ENCODE measurements at regions not wholly inside any gene's neighbourhood (a gene's known extent, or its start where the extent isn't known, plus 50 kb on each side); places are given as distances from the start of the nearest gene placed in this dataset.

GRCh38 chr5:5009240-5009639, 130.9 kb upstream of the ADAMTS16 start:
- no peak for DNase-seq (ENCODE audit: low read depth)

- no peak for DNase-seq (ENCODE audit: low read depth)
Observed at GRCh38 chr5:5011151-5011550, 129.0 kb upstream of the ADAMTS16 start.

DNA sequence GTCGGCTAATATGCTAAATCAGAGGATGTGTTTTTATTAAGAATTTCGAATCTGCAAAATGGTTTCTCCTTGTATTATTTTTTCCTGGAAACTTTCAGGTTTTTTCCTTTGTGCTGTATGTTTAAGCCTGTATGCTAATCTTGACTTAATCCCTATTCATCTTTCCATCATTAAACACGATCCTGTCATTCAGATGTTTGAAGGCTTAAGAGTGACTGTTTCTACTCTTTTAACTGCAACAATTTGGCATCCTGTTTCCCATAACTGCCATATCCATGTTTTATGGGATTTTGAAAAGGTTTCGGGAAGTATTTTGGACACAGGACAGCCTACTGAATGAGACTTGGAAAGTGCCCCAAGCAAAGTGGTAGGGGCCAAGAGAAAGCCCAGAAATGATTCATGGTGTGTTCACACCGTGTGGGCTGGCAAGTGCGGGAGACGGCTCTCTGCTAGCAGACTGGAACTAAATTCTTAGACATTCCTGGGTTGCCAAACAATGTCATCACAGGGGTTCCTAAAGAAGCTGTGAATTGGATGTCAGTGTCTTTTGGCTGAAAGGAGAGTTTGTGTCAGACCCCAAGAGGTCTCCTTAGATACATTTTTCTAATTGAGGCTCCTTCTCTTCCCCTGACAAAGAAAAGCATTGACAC, 125.4 kb upstream of the ADAMTS16 start:
- DNase-seq (ENCODE audit: low read depth), result peak; percentile 84

- peak; percentile 90 for DNase-seq (ENCODE audit: low read depth)
Observed at GRCh38 chr5:5017827-5018577, 122.1 kb upstream of the ADAMTS16 start.

GRCh38 chr5:5018578-5018970, 121.6 kb upstream of the ADAMTS16 start:
- DNase-seq (ENCODE audit: low read depth), result peak; percentile 78

GRCh38 chr5:5021436-5021835, 118.7 kb upstream of the ADAMTS16 start:
- no peak for DNase-seq (ENCODE audit: low read depth)

DNA sequence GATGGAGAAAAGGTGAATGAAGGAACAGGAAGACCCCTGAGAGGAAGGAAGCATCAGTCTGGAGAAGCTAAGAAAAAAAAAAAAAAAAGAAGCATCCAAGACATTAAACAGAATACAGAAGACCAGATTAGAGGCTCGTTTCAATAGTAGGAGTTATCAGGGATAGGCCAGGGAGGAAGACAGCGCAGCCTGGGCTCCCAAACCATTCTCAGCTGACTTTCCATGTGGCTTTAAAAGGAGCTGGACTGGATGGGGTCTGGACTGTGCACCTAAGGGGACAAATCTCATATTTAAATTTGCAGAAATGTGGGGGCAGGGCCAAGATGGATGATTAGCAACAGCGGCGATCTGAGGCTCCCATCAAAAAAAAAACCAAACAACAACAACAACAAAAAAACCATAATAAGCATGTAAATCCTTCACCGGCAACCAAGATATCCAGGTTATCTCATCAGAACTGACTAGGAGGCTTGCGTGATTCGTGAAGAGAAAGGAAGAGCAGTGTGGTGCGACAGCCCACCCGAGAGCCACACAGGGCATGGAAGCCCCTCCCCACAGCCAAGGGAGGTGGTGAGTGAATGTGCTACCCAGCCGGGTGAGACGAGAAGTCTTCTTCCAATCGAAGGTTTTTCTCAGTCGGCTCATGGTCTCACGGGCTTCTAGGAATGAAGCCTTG, 114.9 kb upstream of the ADAMTS16 start:
- DNase-seq (ENCODE audit: low read depth), result no peak

DNA sequence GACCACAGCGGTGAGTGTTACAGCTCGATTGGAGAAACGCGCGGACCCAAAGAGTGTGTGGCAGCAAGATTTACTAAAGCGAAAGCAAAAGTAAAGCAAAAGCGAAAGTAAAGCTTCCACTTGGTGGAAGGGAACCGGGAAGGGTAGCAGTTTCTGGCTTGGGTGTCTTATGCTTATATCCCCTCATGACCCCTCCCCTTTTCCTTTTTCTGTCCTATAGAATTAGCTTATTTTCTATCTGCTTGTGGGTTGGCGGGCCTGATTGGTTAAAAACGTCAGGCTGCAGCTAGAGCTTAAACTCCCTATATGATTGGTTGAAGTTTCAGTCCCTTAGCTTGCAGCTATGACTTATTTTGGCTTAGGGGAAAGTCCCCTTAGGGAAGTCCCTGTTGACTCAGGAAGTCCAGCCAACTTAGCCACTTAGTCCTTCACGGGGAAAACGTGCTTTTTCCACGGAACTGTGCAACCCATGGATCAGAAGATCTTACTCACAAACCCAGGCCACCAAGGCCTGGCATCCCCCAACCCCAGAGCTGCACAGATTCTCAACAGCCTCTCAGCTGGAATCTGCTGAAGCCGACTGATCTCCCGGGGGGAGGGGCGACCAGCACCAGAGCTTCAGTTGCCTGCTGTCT, 114.2 kb upstream of the ADAMTS16 start:
- peak; percentile 21 for DNase-seq (ENCODE audit: low read depth)

GRCh38 chr5:5026409-5026785, 113.7 kb upstream of the ADAMTS16 start:
- no peak for DNase-seq (ENCODE audit: low read depth)

- DNase-seq (ENCODE audit: low read depth), result no peak
Observed at GRCh38 chr5:5031665-5032064, 108.5 kb upstream of the ADAMTS16 start.

DNA sequence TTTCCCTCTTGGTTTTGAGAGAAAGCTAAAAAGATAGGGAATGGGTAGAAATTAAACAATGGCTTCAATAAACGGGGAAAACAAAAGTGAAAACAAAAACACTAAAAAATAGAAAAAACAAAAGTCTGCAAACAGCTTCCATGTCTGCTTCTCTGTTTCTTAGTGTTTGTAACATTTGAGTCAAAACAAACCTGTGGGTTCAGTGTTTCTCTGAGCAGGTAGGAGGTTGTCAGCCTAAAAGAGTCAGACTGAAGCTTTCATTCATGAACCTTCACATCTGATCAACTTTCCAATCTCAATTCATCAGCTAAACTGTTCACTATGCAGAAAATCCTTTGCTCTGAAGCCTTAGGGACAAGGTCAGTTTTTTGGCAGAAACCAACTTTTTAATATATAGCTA, 102.5 kb upstream of the ADAMTS16 start:
- no peak for DNase-seq (ENCODE audit: low read depth)

- no peak for DNase-seq (ENCODE audit: low read depth)
Observed at GRCh38 chr5:5039918-5040317, 100.2 kb upstream of the ADAMTS16 start.

DNA sequence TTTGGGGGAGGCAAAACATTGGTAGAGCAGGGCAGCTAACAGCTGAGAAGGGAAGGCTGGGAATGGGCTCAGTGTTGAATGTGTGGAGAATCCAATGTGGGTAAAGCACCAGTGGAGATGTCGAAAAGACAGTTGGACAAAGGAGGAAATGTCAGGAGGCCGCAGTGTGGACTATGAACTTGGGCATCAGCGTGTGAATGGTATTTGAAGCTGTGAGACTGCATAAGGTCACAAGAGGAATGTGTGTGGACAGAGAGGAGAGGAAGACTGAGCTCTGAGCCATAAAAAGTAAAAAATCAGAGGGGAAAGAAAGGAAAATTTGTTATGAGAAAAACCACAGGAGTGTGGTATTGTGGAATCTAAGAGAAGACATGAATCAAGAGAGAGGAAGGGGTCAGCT, 99.4 kb upstream of the ADAMTS16 start:
- no peak for DNase-seq (ENCODE audit: low read depth)

DNA sequence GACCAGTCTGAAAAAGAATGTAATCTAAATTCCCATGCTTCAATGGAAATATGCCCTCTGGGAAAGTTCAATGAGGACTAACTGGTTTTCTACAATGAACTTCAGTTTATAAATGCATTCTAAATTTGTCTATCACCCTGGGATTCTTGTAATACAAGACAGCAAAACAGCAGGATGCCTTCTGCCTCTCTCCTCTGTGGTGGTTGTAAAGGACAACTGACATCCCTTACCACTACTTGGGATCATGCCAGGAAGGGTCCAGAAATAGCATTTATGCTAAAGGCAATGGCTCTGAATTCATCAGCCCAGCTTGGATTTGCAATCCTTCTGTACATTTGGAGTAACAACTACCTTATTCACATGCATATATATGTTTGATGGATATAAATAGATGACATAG, 97.3 kb upstream of the ADAMTS16 start:
- no peak for DNase-seq (ENCODE audit: low read depth)

DNA sequence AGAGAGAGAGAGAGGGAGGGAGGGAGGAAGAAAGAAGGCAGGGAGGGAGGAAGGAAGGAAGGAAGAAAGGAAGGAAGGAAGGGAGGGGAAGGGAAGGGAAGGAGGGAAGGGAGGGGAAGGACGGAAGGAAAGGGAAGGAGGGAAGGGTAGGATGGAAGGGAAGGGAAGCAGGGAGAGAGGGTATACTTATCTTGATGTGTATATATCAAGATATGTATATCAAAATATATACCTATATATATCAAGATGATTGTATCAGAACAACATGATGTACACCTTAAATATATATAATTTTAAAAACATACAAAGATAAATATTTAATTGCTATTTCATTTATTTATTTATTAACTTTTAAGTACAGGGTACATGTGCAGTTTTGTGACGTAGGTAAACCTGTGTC, 96.8 kb upstream of the ADAMTS16 start:
- no peak for DNase-seq (ENCODE audit: low read depth)

DNA sequence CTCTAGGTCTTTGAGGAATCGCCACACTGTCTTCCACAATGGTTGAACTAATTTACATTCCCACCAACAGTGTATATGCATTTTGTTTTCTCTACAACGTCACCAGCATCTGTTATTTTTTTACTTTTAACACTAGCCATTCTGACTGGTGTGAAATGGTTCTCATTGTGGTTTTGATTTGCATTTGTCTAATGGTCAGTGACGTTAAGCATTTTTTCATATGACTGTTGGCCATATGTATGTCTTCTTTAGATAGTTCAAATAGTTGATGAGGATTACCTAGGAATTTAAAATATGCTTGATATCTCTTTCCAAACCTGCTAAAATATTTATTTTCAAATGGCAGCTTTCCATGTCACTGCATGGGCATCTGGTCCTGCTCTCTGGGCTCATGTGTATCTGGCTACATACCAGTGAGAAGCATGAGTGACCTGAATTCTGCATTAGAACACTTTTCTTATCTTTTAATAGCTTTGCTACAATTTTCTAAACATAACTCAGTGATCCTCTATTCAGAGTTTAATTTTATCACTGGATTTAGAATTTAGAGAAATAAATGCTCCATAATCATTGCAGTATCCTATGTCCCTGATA, 95.8 kb upstream of the ADAMTS16 start:
- no peak for DNase-seq (ENCODE audit: low read depth)

- DNase-seq (ENCODE audit: low read depth), result no peak
Observed at GRCh38 chr5:5046680-5047502, 93.2 kb upstream of the ADAMTS16 start.

- no peak for DNase-seq (ENCODE audit: low read depth)
Observed at GRCh38 chr5:5050801-5051200, 89.3 kb upstream of the ADAMTS16 start.

DNA sequence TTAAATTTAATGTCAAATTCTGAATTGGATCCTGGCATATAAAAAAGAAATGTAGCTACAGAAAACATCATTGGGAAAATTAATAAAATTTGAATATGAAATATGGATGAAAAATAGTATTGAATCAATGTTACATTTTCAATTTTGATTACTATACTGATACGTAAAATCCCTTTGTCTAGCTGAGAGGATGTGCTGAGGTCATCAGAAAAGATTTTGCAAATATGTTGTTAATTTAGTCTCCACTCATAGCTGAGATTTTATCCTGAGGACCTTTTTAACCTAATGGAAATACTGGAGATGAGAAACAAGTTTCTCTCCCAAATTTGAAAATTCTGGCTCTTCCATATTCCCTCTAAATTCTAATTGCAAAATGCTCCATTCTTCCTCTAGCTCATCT, 84.4 kb upstream of the ADAMTS16 start:
- no peak for DNase-seq (ENCODE audit: low read depth)

- DNase-seq (ENCODE audit: low read depth), result no peak
Observed at GRCh38 chr5:5061836-5062235, 78.3 kb upstream of the ADAMTS16 start.

DNA sequence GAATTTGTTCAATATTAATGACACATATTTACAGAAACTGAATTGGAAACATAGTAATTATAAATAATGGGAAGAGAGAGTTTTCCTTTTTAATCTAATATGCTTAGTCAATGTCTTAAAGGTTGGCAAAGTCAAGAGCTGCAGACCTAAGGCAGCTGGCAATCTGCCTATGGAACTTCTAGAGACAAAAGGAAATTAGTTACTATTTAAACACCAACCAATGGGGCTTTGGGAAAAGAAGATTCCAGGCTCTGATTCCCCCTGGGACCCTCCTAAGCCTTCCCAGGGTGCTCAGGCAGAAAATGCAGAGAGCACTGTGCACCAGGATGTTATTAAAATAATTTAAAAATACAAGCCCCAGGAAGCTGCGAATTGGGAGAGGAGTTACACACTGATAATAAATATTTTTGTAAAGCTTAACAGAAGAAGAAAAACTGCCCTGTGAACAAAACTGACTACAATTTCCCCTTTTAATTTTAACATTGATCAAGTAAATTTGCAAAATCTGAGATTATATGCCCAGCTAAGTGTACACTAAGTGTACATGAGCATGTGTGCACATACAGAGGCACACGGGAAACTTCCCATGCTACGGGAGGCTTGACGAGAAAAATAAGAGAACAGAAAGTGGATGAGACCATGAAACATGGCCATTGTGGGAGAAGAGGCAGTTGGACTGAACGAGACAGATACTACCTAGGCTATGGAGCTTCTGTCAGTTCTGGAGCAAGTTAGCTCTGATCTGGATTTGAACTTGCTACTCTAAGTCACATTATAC, 77.4 kb upstream of the ADAMTS16 start:
- no peak for DNase-seq (ENCODE audit: low read depth)

Measured in EH (cell line).